Stomach (tissue), 8 donors: ENCODE measurements at regions not wholly inside any gene's neighbourhood (a gene's known extent, or its start where the extent isn't known, plus 50 kb on each side); places are given as distances from the start of the nearest gene placed in this dataset.

Experiments used
- DNase-seq, 2 donors: peaks; one replicate each; pipeline versions ENCODE4 v3.0.0 to v3.0.0-alpha.2; 2013 to 2019
- H3K27ac ChIP-seq, 5 donors: fragments of 200-600 bp in 4 of 5; sonication (generic) in 4 of 5; one replicate each; pipeline ENCODE4 v1.5.1; 2013 to 2019; ENCODE audit warnings: mild to moderate bottlenecking in 1 of 5, moderate library complexity in 1 of 5
- H3K27me3 ChIP-seq, 3 donors: fragments of 200-600 bp; sonication (generic); one replicate each; pipeline ENCODE4 v1.5.1; 2017 to 2019; ENCODE audit warnings: mixed run types in 1 of 3
- H3K36me3 ChIP-seq, 4 donors: fragments of 200-600 bp; sonication (generic); 1 replicate in 3 of 4; 2 replicates in 1 of 4; pipeline ENCODE4 v1.5.1; 2016 to 2019
- H3K4me1 ChIP-seq, 4 donors: fragments of 200-600 bp; sonication (generic); one replicate each; pipeline ENCODE4 v1.5.1; 2016 to 2019
- H3K4me3 ChIP-seq, 4 donors: fragments of 200-600 bp; sonication (generic) in 3 of 4; one replicate each; pipeline ENCODE4 v1.5.1; 2016 to 2019; ENCODE audit warnings: mild to moderate bottlenecking in 1 of 4
- H3K9me3 ChIP-seq, 4 donors: fragments of 200-600 bp; sonication (generic); one replicate each; pipeline ENCODE4 v1.5.1; 2016 to 2019
- CTCF ChIP-seq, 7 experiments: fragments of 450-650 bp in 4 of 7; fragments of 200-600 bp in 3 of 7; sonication (generic) in 3 of 7; IDR thresholded peaks; one replicate each; pipeline ENCODE4 v1.5.1; 2016 to 2019; ENCODE audit warnings: antibody characterized with exemption in 7 of 7, control low read depth in 2 of 7, mild to moderate bottlenecking in 1 of 7
- EP300 ChIP-seq: sonication (generic); formaldehyde crosslinking; IDR thresholded peaks from one replicate; pipeline ENCODE4 v1.6.1; 2017; ENCODE audit warnings: antibody characterized with exemption
- POLR2A ChIP-seq, 4 donors: fragments of 450-650 bp; IDR thresholded peaks; one replicate each; pipeline ENCODE4 v1.6.1; 2016; ENCODE audit warnings: antibody characterized with exemption in 4 of 4, control low read depth in 2 of 4, mild to moderate bottlenecking in 1 of 4, moderate library complexity in 1 of 4
- POLR2AphosphoS5 ChIP-seq, 3 donors: sonication (generic); formaldehyde crosslinking; IDR thresholded peaks; one replicate each; pipeline ENCODE4 v1.6.1; 2016; ENCODE audit warnings: antibody characterized with exemption in 3 of 3
- WGBS, 5 donors: extraction: QIAGEN DNeasy Blood & Tissue Kit in 3 of 5; methylation state at CpG; one replicate each; pipeline versions ENCODE4 v1.1.5 to v1.1.7; 2013 to 2018; 5-methylcytosine and 5-hydroxymethylcytosine counted together
- intact Hi-C: fragments of 100-400 bp; cut with DNase I; formaldehyde crosslinking; loops from one replicate; pipeline ENCODE4 v1.15.1; 2023; ENCODE audit warnings: low total_unique reads
- donor health status: healthy with polysubstance abuse.
- donor health status: Bipolar disorder and iron deficiency.
- donor health status: healthy.

- WGBS, 5 donors, result 70 to 78% (median 76%) methylated on average over 8 of the region's 8 CpGs
- peaks cover 0 to 13% (median 10%) of the 10 kb centered on the region in 4 donors for H3K9me3 ChIP-seq
- no peaks in the 10 kb centered on the region for H3K36me3 ChIP-seq
- H3K4me3 ChIP-seq, result no peak overlapping the region
- TF ChIP-seq POLR2AphosphoS5 (IDR thresholded peaks at IDR 0.05) (no peak), CTCF (IDR thresholded peaks at IDR 0.05) (no peak), POLR2A (IDR thresholded peaks at IDR 0.05) (no peak), EP300 (no peak)
- DNase-seq, result no peak
- no peak overlapping the region for H3K27ac ChIP-seq
- H3K27me3 ChIP-seq, result no peaks in the 10 kb centered on the region
- intact Hi-C loops, result no loop called here
- H3K4me1 ChIP-seq, result no peaks in the 10 kb centered on the region
Measured at GRCh38 chr16:74071996-74072535, 224.5 kb upstream of the PSMD7 start.

GRCh38 chr16:74070237-74070636, 226.4 kb upstream of the PSMD7 start:
- no peak for DNase-seq
- intact Hi-C loops, result no loop called here
- TF ChIP-seq POLR2A (IDR thresholded peaks at IDR 0.05) (no peak), POLR2AphosphoS5 (IDR thresholded peaks at IDR 0.05) (no peak), CTCF (IDR thresholded peaks at IDR 0.05) (no peak), EP300 (no peak)
- no peaks in the 10 kb centered on the region for H3K27me3 ChIP-seq
- no peaks in the 10 kb centered on the region for H3K36me3 ChIP-seq
- no peak overlapping the region for H3K27ac ChIP-seq
- peaks cover 0 to 10% (median 4%) of the 10 kb centered on the region in 4 donors for H3K9me3 ChIP-seq
- H3K4me1 ChIP-seq, result no peaks in the 10 kb centered on the region
- H3K4me3 ChIP-seq, result no peak overlapping the region
- 66 to 82% (median 77%) methylated on average over 10 of the region's 10 CpGs for WGBS, 5 donors

GRCh38 chr16:74064120-74064735, 232.4 kb upstream of the PSMD7 start:
- intact Hi-C loops, result no loop called here
- 32 to 56% (median 37%) methylated on average over 5 of the region's 5 CpGs for WGBS, 5 donors
- no peaks in the 10 kb centered on the region for H3K9me3 ChIP-seq
- H3K27ac ChIP-seq, result no peak overlapping the region
- DNase-seq, result peak in 1 of 2 donors; percentile 52
- H3K36me3 ChIP-seq, result no peaks in the 10 kb centered on the region
- TF ChIP-seq POLR2AphosphoS5 (IDR thresholded peaks at IDR 0.05), result no peak
- no peak for TF ChIP-seq EP300
- no peak for TF ChIP-seq POLR2A (IDR thresholded peaks at IDR 0.05)
- TF ChIP-seq CTCF (IDR thresholded peaks at IDR 0.05), result peak in 1 of 7 experiments; percentile 34
- no peaks in the 10 kb centered on the region for H3K27me3 ChIP-seq
- no peaks in the 10 kb centered on the region for H3K4me1 ChIP-seq
- no peak overlapping the region for H3K4me3 ChIP-seq

GRCh38 chr16:74053826-74054225, 242.8 kb upstream of the PSMD7 start:
- no peaks in the 10 kb centered on the region for H3K4me1 ChIP-seq
- peak in 1 of 2 donors; percentile 77 for DNase-seq
- no peak overlapping the region for H3K4me3 ChIP-seq
- WGBS, 5 donors, result 37 to 46% (median 45%) methylated on average over 4 of the region's 4 CpGs
- H3K9me3 ChIP-seq, result peaks cover 0 to 9% (median 4%) of the 10 kb centered on the region in 4 donors
- H3K27ac ChIP-seq, result no peak overlapping the region
- intact Hi-C loops, result no loop called here
- peaks cover 0 to 4% (median 0%) of the 10 kb centered on the region in 3 donors for H3K27me3 ChIP-seq
- TF ChIP-seq EP300, result no peak
- no peak for TF ChIP-seq CTCF (IDR thresholded peaks at IDR 0.05)
- TF ChIP-seq POLR2A (IDR thresholded peaks at IDR 0.05), result no peak
- no peak for TF ChIP-seq POLR2AphosphoS5 (IDR thresholded peaks at IDR 0.05)
- no peaks in the 10 kb centered on the region for H3K36me3 ChIP-seq
